CD14-positive monocyte (primary cell): ENCODE measurements at regions not wholly inside any gene's neighbourhood (a gene's known extent, or its start where the extent isn't known, plus 50 kb on each side); places are given as distances from the start of the nearest gene placed in this dataset.

Experiments
- DNase-seq, 3 donors: peaks; one replicate each; pipeline ENCODE4 v3.0.0-alpha.2; 2011 to 2022
- H2AFZ ChIP-seq: 2 replicates; pipeline ENCODE4 v1.6.0; 2012; ENCODE audit warnings: mild to moderate bottlenecking, low read depth, low read length, inconsistent platforms; ENCODE audit not compliant: insufficient read depth, poor library complexity, severe bottlenecking
- H3K27ac ChIP-seq, 2 donors: 1 replicate in 1 of 2; 2 replicates in 1 of 2; pipeline ENCODE4 v1.5.1; 2012 to 2013; ENCODE audit warnings: low read length in 2 of 2, control low read depth in 1 of 2, inconsistent platforms in 1 of 2, low read depth in 1 of 2, mild to moderate bottlenecking in 1 of 2
- H3K27me3 ChIP-seq, 2 donors: one replicate each; pipeline versions ENCODE4 v1.6.0 to v1.6.1; 2011 to 2013; ENCODE audit warnings: low read length in 2 of 2; ENCODE audit not compliant: control insufficient read depth in 2 of 2, insufficient read depth in 2 of 2
- H3K36me3 ChIP-seq, 2 donors: replicated peaks in 1 of 2; 1 replicate in 1 of 2; 2 replicates in 1 of 2; pipeline versions ENCODE4 v1.5.1 to v1.6.1; 2012 to 2013; ENCODE audit warnings: low read length in 2 of 2, control low read depth in 1 of 2, inconsistent platforms in 1 of 2, mild to moderate bottlenecking in 1 of 2; ENCODE audit not compliant: insufficient read depth in 2 of 2, control insufficient read depth in 1 of 2
- H3K4me1 ChIP-seq, 2 donors: 1 replicate in 1 of 2; 2 replicates in 1 of 2; pipeline versions ENCODE4 v1.5.1 to v1.6.1; 2012 to 2013; ENCODE audit warnings: low read length in 2 of 2, control low read depth in 1 of 2, inconsistent platforms in 1 of 2, mild to moderate bottlenecking in 1 of 2, moderate library complexity in 1 of 2; ENCODE audit not compliant: insufficient read depth in 2 of 2, control insufficient read depth in 1 of 2
- H3K4me2 ChIP-seq: replicated peaks from 2 replicates; pipeline ENCODE3; 2012; ENCODE audit warnings: low read length, moderate library complexity, mild to moderate bottlenecking; ENCODE audit not compliant: poor library complexity, severe bottlenecking; ENCODE audit errors: extremely low read depth
- H3K4me3 ChIP-seq, 3 experiments: fragments of 200-600 bp in 1 of 3; sonication (generic) in 1 of 3; replicated peaks in 1 of 3; 1 replicate in 2 of 3; 2 replicates in 1 of 3; pipeline ENCODE4 v1.5.1; 2011 to 2013; ENCODE audit warnings: low read length in 3 of 3, mild to moderate bottlenecking in 3 of 3, control low read depth in 2 of 3, low read depth in 2 of 3, inconsistent platforms in 1 of 3, moderate library complexity in 1 of 3
- H3K79me2 ChIP-seq: 2 replicates; pipeline ENCODE4 v1.6.0; 2012; ENCODE audit warnings: mild to moderate bottlenecking, control low read depth, inconsistent platforms, low read length, moderate library complexity; ENCODE audit not compliant: insufficient read depth
- H3K9ac ChIP-seq: 2 replicates; pipeline ENCODE4 v1.6.0; 2017; ENCODE audit warnings: low read length, mild to moderate bottlenecking; ENCODE audit not compliant: insufficient read depth, poor library complexity, severe bottlenecking
- H3K9me3 ChIP-seq, 2 donors: replicated peaks in 1 of 2; 1 replicate in 1 of 2; 2 replicates in 1 of 2; pipeline versions ENCODE4 v1.5.1 to v1.6.1; 2012 to 2013; ENCODE audit warnings: low read length in 2 of 2, control low read depth in 1 of 2; ENCODE audit not compliant: control insufficient read depth in 1 of 2, insufficient read depth in 1 of 2
- H4K20me1 ChIP-seq: 2 replicates; pipeline ENCODE4 v1.6.0; 2012; ENCODE audit warnings: mild to moderate bottlenecking, low read length, control low read depth, moderate library complexity; ENCODE audit not compliant: insufficient read depth
- H3K27ac Mint-ChIP-seq, 7 donors: one replicate each; pipeline ENCODE4 v1.8.0; 2020; ENCODE audit warnings: mild to moderate bottlenecking in 7 of 7, mixed read lengths in 7 of 7, moderate library complexity in 6 of 7, inconsistent platforms in 2 of 7
- H3K27me3 Mint-ChIP-seq, 3 donors: one replicate each; pipeline ENCODE4 v1.8.0; 2021 to 2022; ENCODE audit warnings: low read depth in 3 of 3, mild to moderate bottlenecking in 3 of 3, mixed read lengths in 3 of 3, moderate library complexity in 3 of 3, inconsistent platforms in 1 of 3
- H3K36me3 Mint-ChIP-seq, 2 donors: one replicate each; pipeline ENCODE4 v1.8.0; 2020; ENCODE audit warnings: mixed read lengths in 2 of 2, inconsistent platforms in 1 of 2, mild to moderate bottlenecking in 1 of 2
- H3K4me1 Mint-ChIP-seq: one replicate; pipeline ENCODE4 v1.8.0; 2020; ENCODE audit warnings: mild to moderate bottlenecking, mixed read lengths
- H3K4me3 Mint-ChIP-seq, 2 donors: one replicate each; pipeline ENCODE4 v1.8.0; 2020; ENCODE audit warnings: mild to moderate bottlenecking in 2 of 2, mixed read lengths in 2 of 2, moderate library complexity in 1 of 2
- H3K9me3 Mint-ChIP-seq, 7 donors: one replicate each; pipeline ENCODE4 v1.8.0; 2020 to 2022; ENCODE audit warnings: mixed read lengths in 7 of 7, mild to moderate bottlenecking in 6 of 7, moderate library complexity in 6 of 7, inconsistent platforms in 2 of 7
- WGBS: methylation state at CpG from one replicate; pipeline ENCODE4 v1.1.5; 2013; ENCODE audit warnings: missing lambda C conversion rate; ENCODE audit not compliant: insufficient coverage; 5-methylcytosine and 5-hydroxymethylcytosine counted together
- intact Hi-C, 2 donors: fragments of 100-400 bp; cut with micrococcal nuclease; formaldehyde crosslinking; loops; one replicate each; pipeline versions ENCODE4 v1.15.0 to v1.15.1; 2023
- TF ChIP-seq, protein P1 (sequence below): fragments of 200-600 bp; IDR thresholded peaks from one replicate; pipeline ENCODE4 v1.8.0; 2022; ENCODE audit warnings: antibody characterized with exemption, mild to moderate bottlenecking

DNA sequence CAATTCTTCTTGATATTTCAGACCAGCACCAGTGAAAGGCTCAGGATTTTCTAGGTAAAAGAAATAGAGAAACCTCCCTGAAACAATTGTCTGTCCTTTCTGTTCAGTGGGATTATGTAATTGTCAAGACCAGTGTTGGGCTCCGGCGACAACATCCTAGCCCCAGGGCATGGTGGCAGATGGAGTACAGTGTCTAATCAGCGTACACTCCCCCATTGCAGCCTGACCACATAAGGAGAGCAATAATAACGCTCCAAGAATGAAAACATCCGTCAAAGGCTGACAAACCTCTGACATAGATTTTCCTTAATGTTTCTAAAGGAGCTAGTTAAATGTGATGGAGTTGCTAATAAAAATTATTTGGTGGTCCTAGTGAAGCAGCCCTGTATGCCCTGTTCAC is 144.6 kb downstream of the EBLN2 start:
- H2AFZ ChIP-seq = no peak overlapping the region
- no peaks in the 10 kb centered on the region for H3K79me2 ChIP-seq
- H3K9me3 ChIP-seq = no peaks in the 10 kb centered on the region
- Mint-ChIP-seq H3K9me3 (peaks cover 0 to 3% (median 0%) of the 10 kb centered on the region in 7 donors), H3K27ac (no peak overlapping the region), H3K36me3 (no peaks in the 10 kb centered on the region), H3K4me1 (no peaks in the 10 kb centered on the region), H3K4me3 (no peak overlapping the region), H3K27me3 (peaks cover 1 to 3% (median 3%) of the 10 kb centered on the region in 3 donors)
- no CpG with 5 or more reads among the region's 5 CpGs for WGBS
- no peaks in the 10 kb centered on the region for H3K36me3 ChIP-seq
- H3K4me1 ChIP-seq = no peaks in the 10 kb centered on the region
- H3K27ac ChIP-seq = no peak overlapping the region
- no peaks in the 10 kb centered on the region for H4K20me1 ChIP-seq
- no peak overlapping the region for H3K4me3 ChIP-seq
- no peaks in the 10 kb centered on the region for H3K27me3 ChIP-seq
- H3K9ac ChIP-seq = no peak overlapping the region
- TF ChIP-seq, protein P1, sequence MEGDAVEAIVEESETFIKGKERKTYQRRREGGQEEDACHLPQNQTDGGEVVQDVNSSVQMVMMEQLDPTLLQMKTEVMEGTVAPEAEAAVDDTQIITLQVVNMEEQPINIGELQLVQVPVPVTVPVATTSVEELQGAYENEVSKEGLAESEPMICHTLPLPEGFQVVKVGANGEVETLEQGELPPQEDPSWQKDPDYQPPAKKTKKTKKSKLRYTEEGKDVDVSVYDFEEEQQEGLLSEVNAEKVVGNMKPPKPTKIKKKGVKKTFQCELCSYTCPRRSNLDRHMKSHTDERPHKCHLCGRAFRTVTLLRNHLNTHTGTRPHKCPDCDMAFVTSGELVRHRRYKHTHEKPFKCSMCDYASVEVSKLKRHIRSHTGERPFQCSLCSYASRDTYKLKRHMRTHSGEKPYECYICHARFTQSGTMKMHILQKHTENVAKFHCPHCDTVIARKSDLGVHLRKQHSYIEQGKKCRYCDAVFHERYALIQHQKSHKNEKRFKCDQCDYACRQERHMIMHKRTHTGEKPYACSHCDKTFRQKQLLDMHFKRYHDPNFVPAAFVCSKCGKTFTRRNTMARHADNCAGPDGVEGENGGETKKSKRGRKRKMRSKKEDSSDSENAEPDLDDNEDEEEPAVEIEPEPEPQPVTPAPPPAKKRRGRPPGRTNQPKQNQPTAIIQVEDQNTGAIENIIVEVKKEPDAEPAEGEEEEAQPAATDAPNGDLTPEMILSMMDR = no peak
- DNase-seq = no peak
- H3K4me2 ChIP-seq = no peak overlapping the region
- intact Hi-C loops = no loop called here

DNA sequence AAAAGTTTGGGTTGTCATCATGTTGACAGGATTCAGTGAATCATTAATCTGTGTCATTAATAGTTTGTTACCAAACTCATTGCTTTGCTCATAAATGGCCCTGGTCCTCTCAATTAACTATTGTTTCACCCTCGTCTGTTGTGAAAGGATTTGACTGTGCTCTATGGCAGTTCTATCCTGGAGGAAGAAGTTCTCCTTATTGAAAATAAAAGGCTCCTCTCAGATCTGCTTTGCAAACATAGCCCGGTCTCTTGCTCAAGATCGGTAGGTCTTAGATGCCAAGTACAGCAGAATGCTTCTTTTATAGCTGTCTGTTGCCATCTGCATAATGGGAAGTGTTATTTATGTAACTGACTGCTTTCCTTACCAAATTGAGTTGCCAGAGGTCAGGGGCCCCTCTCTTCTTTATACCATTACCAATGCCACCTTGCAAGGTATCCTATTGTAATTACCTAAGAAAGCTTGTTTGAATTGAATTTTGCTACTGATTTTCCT is 146.5 kb downstream of the EBLN2 start:
- no peaks in the 10 kb centered on the region for H3K36me3 Mint-ChIP-seq
- H3K9ac ChIP-seq = no peak overlapping the region
- H3K4me1 Mint-ChIP-seq = no peaks in the 10 kb centered on the region
- 100% methylated on average over 1 of the region's 3 CpGs for WGBS
- H3K27ac ChIP-seq = no peak overlapping the region
- H3K4me3 Mint-ChIP-seq = no peak overlapping the region
- H3K27me3 ChIP-seq = no peaks in the 10 kb centered on the region
- no peak overlapping the region for H3K4me2 ChIP-seq
- H3K79me2 ChIP-seq = no peaks in the 10 kb centered on the region
- intact Hi-C loops = no loop called here
- H3K27ac Mint-ChIP-seq = no peak overlapping the region
- no peak overlapping the region for H2AFZ ChIP-seq
- H3K9me3 ChIP-seq = no peaks in the 10 kb centered on the region
- peaks cover 0 to 2% (median 1%) of the 10 kb centered on the region in 3 donors for H3K27me3 Mint-ChIP-seq
- no peak overlapping the region for H3K4me3 ChIP-seq
- DNase-seq = no peak
- H3K36me3 ChIP-seq = no peaks in the 10 kb centered on the region
- H3K4me1 ChIP-seq = no peaks in the 10 kb centered on the region
- no peaks in the 10 kb centered on the region for H4K20me1 ChIP-seq
- TF ChIP-seq, protein P1 = no peak
- H3K9me3 Mint-ChIP-seq = peaks cover 0 to 5% (median 4%) of the 10 kb centered on the region in 7 donors
